Right atrium auricular region (tissue), 2 donors: ENCODE measurements at regions not wholly inside any gene's neighbourhood (a gene's known extent, or its start where the extent isn't known, plus 50 kb on each side); places are given as distances from the start of the nearest gene placed in this dataset.

Experiments
- DNase-seq: peaks from one replicate; pipeline ENCODE4 v3.0.0-alpha.2; 2019; ENCODE audit warnings: low spot score
- H3K27ac ChIP-seq, 2 donors: fragments of 200-600 bp; sonication (generic); 1 replicate in 1 of 2; 2 replicates in 1 of 2; pipeline ENCODE4 v1.5.1; 2016 to 2019
- H3K27me3 ChIP-seq, 2 donors: fragments of 200-600 bp; sonication (generic); one replicate each; pipeline versions ENCODE4 v1.5.1 to v1.6.0; 2017 to 2019
- H3K36me3 ChIP-seq: fragments of 200-600 bp; sonication (generic); one replicate; pipeline ENCODE4 v1.5.1; 2016
- H3K4me1 ChIP-seq, 2 donors: fragments of 200-600 bp; sonication (generic); one replicate each; pipeline versions ENCODE4 v1.5.1 to v1.6.0; 2017 to 2019
- H3K4me3 ChIP-seq, 2 donors: fragments of 200-600 bp; sonication (generic); 1 replicate in 1 of 2; 2 replicates in 1 of 2; pipeline ENCODE4 v1.5.1; 2017 to 2019; ENCODE audit warnings: mild to moderate bottlenecking in 1 of 2, moderate library complexity in 1 of 2
- H3K9me3 ChIP-seq, 2 donors: fragments of 200-600 bp; sonication (generic); one replicate each; pipeline ENCODE4 v1.5.1; 2019
- TF ChIP-seq, protein P1 (sequence below), 2 donors: fragments of 200-600 bp; sonication (generic); IDR thresholded peaks; one replicate each; pipeline ENCODE4 v1.5.1; 2019; ENCODE audit warnings: antibody characterized with exemption in 2 of 2

GRCh38 chr3:104452697-104453096 lies 914.0 kb upstream of the ALCAM start:
- DNase-seq: no peak

GRCh38 chr3:104458657-104459056 lies 908.1 kb upstream of the ALCAM start:
- TF ChIP-seq, protein P1, sequence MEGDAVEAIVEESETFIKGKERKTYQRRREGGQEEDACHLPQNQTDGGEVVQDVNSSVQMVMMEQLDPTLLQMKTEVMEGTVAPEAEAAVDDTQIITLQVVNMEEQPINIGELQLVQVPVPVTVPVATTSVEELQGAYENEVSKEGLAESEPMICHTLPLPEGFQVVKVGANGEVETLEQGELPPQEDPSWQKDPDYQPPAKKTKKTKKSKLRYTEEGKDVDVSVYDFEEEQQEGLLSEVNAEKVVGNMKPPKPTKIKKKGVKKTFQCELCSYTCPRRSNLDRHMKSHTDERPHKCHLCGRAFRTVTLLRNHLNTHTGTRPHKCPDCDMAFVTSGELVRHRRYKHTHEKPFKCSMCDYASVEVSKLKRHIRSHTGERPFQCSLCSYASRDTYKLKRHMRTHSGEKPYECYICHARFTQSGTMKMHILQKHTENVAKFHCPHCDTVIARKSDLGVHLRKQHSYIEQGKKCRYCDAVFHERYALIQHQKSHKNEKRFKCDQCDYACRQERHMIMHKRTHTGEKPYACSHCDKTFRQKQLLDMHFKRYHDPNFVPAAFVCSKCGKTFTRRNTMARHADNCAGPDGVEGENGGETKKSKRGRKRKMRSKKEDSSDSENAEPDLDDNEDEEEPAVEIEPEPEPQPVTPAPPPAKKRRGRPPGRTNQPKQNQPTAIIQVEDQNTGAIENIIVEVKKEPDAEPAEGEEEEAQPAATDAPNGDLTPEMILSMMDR (IDR thresholded peaks at IDR 0.05): no peak
- Histone ChIP-seq H3K27ac (no peak overlapping the region), H3K9me3 (no peaks in the 10 kb centered on the region), H3K27me3 (no peaks in the 10 kb centered on the region), H3K4me3 (no peak overlapping the region), H3K36me3 (no peaks in the 10 kb centered on the region), H3K4me1 (peaks cover 0 to 13% of the 10 kb centered on the region in 2 donors)
- DNase-seq: no peak

More at GRCh38 chr3:104452697-104453096, 914.0 kb upstream of the ALCAM start:
- Histone ChIP-seq H3K27me3 (no peaks in the 10 kb centered on the region), H3K4me1 (no peaks in the 10 kb centered on the region), H3K27ac (no peak overlapping the region), H3K36me3 (no peaks in the 10 kb centered on the region), H3K4me3 (no peak overlapping the region), H3K9me3 (no peaks in the 10 kb centered on the region)
- TF ChIP-seq, protein P1 (IDR thresholded peaks at IDR 0.05): no peak

DNA sequence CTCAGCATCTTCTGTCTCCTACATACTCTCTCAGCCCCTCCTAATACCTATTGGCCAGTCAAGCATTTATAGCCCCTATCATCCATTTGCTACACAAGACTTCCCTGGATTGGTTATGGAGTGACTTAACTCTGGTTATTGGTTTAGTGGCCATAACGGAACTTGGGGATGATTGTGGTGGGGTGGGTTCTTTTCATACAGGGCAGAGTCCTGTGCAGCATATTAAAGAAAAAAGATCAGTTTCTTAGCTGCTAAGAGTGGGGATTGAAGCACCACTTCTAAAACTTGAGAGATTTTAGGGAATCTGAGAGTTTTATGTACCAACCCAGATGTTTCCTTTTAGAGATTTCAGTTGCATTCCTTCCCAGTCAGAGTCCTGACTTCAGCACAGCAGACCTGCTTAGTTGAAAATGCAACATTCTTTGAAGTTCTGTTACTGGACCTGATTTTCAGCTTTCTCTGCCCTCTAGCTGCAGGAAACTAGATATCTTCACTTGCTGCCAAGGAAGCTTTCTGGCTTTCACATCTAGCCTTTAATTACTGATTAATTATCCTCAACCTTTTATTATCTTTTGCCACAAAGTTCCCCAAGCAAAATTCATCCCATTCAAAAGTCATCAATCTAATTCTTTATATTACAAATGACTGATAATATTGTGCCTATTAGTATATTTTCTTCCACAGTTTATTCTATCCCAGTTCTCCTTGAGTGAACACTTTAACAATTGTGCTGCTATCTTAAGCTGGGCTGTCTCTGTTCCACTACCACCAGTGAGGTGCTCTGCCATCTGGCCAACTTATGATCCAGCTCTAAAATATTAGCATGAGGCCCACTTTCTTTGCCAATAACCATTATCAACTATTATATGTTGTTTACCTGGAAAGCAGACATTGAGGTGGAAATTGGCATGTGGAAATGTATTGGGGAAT lies 906.0 kb upstream of the ALCAM start:
- Histone ChIP-seq H3K36me3 (no peaks in the 10 kb centered on the region), H3K4me3 (no peak overlapping the region), H3K27me3 (no peaks in the 10 kb centered on the region), H3K27ac (no peak overlapping the region), H3K9me3 (peaks cover 0 to 7% of the 10 kb centered on the region in 2 donors), H3K4me1 (peaks cover 0 to 13% of the 10 kb centered on the region in 2 donors)
- no peak for DNase-seq
- TF ChIP-seq, protein P1 (IDR thresholded peaks at IDR 0.05): peak in 1 of 2 donors; percentile 55

GRCh38 chr3:104461431-104461830 lies 905.3 kb upstream of the ALCAM start:
- Histone ChIP-seq H3K27ac (no peak overlapping the region), H3K4me1 (peaks cover 0 to 13% of the 10 kb centered on the region in 2 donors), H3K4me3 (no peak overlapping the region), H3K36me3 (no peaks in the 10 kb centered on the region), H3K9me3 (peaks cover 0 to 7% of the 10 kb centered on the region in 2 donors), H3K27me3 (no peaks in the 10 kb centered on the region)
- TF ChIP-seq, protein P1 (IDR thresholded peaks at IDR 0.05): no peak
- DNase-seq: no peak

GRCh38 chr3:104472221-104472620 lies 894.5 kb upstream of the ALCAM start:
- H3K9me3 ChIP-seq: peaks cover 0 to 29% of the 10 kb centered on the region in 2 donors
- DNase-seq: no peak
- no peak overlapping the region for H3K27ac ChIP-seq
- TF ChIP-seq, protein P1 (IDR thresholded peaks at IDR 0.05): no peak
- H3K4me1 ChIP-seq: no peaks in the 10 kb centered on the region
- no peaks in the 10 kb centered on the region for H3K27me3 ChIP-seq
- H3K36me3 ChIP-seq: no peaks in the 10 kb centered on the region
- H3K4me3 ChIP-seq: no peak overlapping the region
